ENCODE measurements at regions not wholly inside any gene's neighbourhood (a gene's known extent, or its start where the extent isn't known, plus 50 kb on each side); places are given as distances from the start of the nearest gene placed in this dataset.
"Not testable (repeated sequence)": the region's sequence is repeated elsewhere in the genome, so short reads cannot be mapped to it uniquely, and the experiment has no call there.

- no peaks in the 10 kb centered on the region for H3F3A ChIP-seq (ENCODE audit: insufficient read depth)
- H3K4me2 ChIP-seq (ENCODE audit: unreplicated experiment): peak overlapping the region; percentile 46
Observed at GRCh38 chr2:175414191-175414881, 232.8 kb upstream of the ATP5MC3 start.

GRCh38 chr2:175410941-175411340, 229.4 kb upstream of the ATP5MC3 start:
- H3K4me3 ChIP-seq; DNase-seq; H3K27me3 ChIP-seq (replicated peaks; ENCODE audit: insufficient read depth); H3K27ac ChIP-seq; H4K20me1 ChIP-seq (ENCODE audit: insufficient read depth); in situ Hi-C loops (cut with MboI); H3K4me2 ChIP-seq (ENCODE audit: unreplicated experiment); H3F3A ChIP-seq (ENCODE audit: insufficient read depth); H2AFZ ChIP-seq; H3K9me2 ChIP-seq (ENCODE audit: insufficient read depth); H3K36me3 ChIP-seq (ENCODE audit: low read depth); H3K9me3 ChIP-seq (ENCODE audit: low read depth); H3K4me1 ChIP-seq (ENCODE audit: insufficient read depth); H3K9ac ChIP-seq; H3K79me2 ChIP-seq (ENCODE audit: insufficient read depth): not testable (repeated sequence)
- 13 to 29% methylated on average over 1 of the region's 1 CpG for WGBS, 2 experiments (ENCODE audit: low coverage in 1 of 2, low lambda C conversion rate in 2 of 2, missing lambda C conversion rate in 2 of 2)

More at GRCh38 chr2:175414191-175414881, 232.8 kb upstream of the ATP5MC3 start:
- Histone ChIP-seq H3K79me2 (ENCODE audit: insufficient read depth) (no peaks in the 10 kb centered on the region), H3K4me3 (0 out of 2 replicates have a peak overlapping the region, but pooled peaks have one; percentile 8), H3K4me1 (ENCODE audit: insufficient read depth) (no peaks in the 10 kb centered on the region), H3K9ac (no peak overlapping the region), H2AFZ (no peak overlapping the region), H3K36me3 (ENCODE audit: low read depth) (no peaks in the 10 kb centered on the region), H4K20me1 (ENCODE audit: insufficient read depth) (no peaks in the 10 kb centered on the region), H3K27ac (no peak overlapping the region), H3K9me3 (ENCODE audit: low read depth) (no peaks in the 10 kb centered on the region), H3K27me3 (replicated peaks; ENCODE audit: insufficient read depth) (no peaks in the 10 kb centered on the region), H3K9me2 (ENCODE audit: insufficient read depth) (no peaks in the 10 kb centered on the region)
- peak; percentile 14 for DNase-seq
- TF ChIP-seq EZH2 (IDR thresholded peaks at IDR 0.05; ENCODE audit: insufficient read depth, poor library complexity, severe bottlenecking) (no peak), EZH2phosphoT487 (IDR thresholded peaks at IDR 0.05; ENCODE audit: insufficient read depth, low read depth) (no peak)
- 36 to 41% methylated on average over 5 of the region's 5 CpGs for WGBS, 2 experiments (ENCODE audit: low coverage in 1 of 2, low lambda C conversion rate in 2 of 2, missing lambda C conversion rate in 2 of 2)
- in situ Hi-C loops (cut with MboI): no loop called here

GRCh38 chr2:175404839-175405238, 223.3 kb upstream of the ATP5MC3 start:
- H3K4me3 ChIP-seq: no peak overlapping the region
- H2AFZ ChIP-seq: no peak overlapping the region
- no peak overlapping the region for H3K4me2 ChIP-seq (ENCODE audit: unreplicated experiment)
- no peaks in the 10 kb centered on the region for H4K20me1 ChIP-seq (ENCODE audit: insufficient read depth)
- H3K27ac ChIP-seq: no peak overlapping the region
- H3K4me1 ChIP-seq (ENCODE audit: insufficient read depth): no peaks in the 10 kb centered on the region
- no peaks in the 10 kb centered on the region for H3K79me2 ChIP-seq (ENCODE audit: insufficient read depth)
- no peaks in the 10 kb centered on the region for H3K9me2 ChIP-seq (ENCODE audit: insufficient read depth)
- no peak for TF ChIP-seq EZH2phosphoT487 (IDR thresholded peaks at IDR 0.05; ENCODE audit: insufficient read depth, low read depth)
- no peak for TF ChIP-seq EZH2 (IDR thresholded peaks at IDR 0.05; ENCODE audit: insufficient read depth, poor library complexity, severe bottlenecking)
- no peaks in the 10 kb centered on the region for H3F3A ChIP-seq (ENCODE audit: insufficient read depth)
- H3K9ac ChIP-seq: no peak overlapping the region
- no peak for DNase-seq
- no peaks in the 10 kb centered on the region for H3K36me3 ChIP-seq (ENCODE audit: low read depth)
- in situ Hi-C loops (cut with MboI): no loop called here
- 0 to 5% methylated on average over 1 of the region's 1 CpG for WGBS, 2 experiments (ENCODE audit: low coverage in 1 of 2, low lambda C conversion rate in 2 of 2, missing lambda C conversion rate in 2 of 2)
- H3K9me3 ChIP-seq (ENCODE audit: low read depth): no peaks in the 10 kb centered on the region
- no peaks in the 10 kb centered on the region for H3K27me3 ChIP-seq (replicated peaks; ENCODE audit: insufficient read depth)

- DNase-seq: no peak
- Histone ChIP-seq H3K9me2 (ENCODE audit: insufficient read depth) (no peaks in the 10 kb centered on the region), H3K79me2 (ENCODE audit: insufficient read depth) (no peaks in the 10 kb centered on the region), H3K27ac (no peak overlapping the region), H2AFZ (no peak overlapping the region), H3K4me2 (ENCODE audit: unreplicated experiment) (no peak overlapping the region), H3K4me1 (ENCODE audit: insufficient read depth) (no peaks in the 10 kb centered on the region), H3F3A (ENCODE audit: insufficient read depth) (no peaks in the 10 kb centered on the region), H3K9ac (no peak overlapping the region), H4K20me1 (ENCODE audit: insufficient read depth) (no peaks in the 10 kb centered on the region), H3K9me3 (ENCODE audit: low read depth) (no peaks in the 10 kb centered on the region), H3K4me3 (no peak overlapping the region), H3K27me3 (replicated peaks; ENCODE audit: insufficient read depth) (peaks cover 2% of the 10 kb centered on the region; the same call in 1 of the 2 replicates), H3K36me3 (ENCODE audit: low read depth) (no peaks in the 10 kb centered on the region)
- WGBS, 2 experiments (ENCODE audit: low coverage in 1 of 2, low lambda C conversion rate in 2 of 2, missing lambda C conversion rate in 2 of 2): 43 to 57% methylated on average over 1 of the region's 1 CpG
- in situ Hi-C loops (cut with MboI): no loop called here
- TF ChIP-seq EZH2phosphoT487 (IDR thresholded peaks at IDR 0.05; ENCODE audit: insufficient read depth, low read depth): no peak
- TF ChIP-seq EZH2 (IDR thresholded peaks at IDR 0.05; ENCODE audit: insufficient read depth, poor library complexity, severe bottlenecking): no peak
Observed at GRCh38 chr2:175403599-175404221, 222.2 kb upstream of the ATP5MC3 start.

All from GM23248 (cell line).